ENCODE measurements at regions not wholly inside any gene's neighbourhood (a gene's known extent, or its start where the extent isn't known, plus 50 kb on each side); places are given as distances from the start of the nearest gene placed in this dataset.
"Not testable (repeated sequence)": the region's sequence is repeated elsewhere in the genome, so short reads cannot be mapped to it uniquely, and the experiment has no call there.

GRCh38 chr5:103377638-103378037 lies 119.1 kb downstream of the MACIR start:
- not testable (repeated sequence) for DNase-seq (ENCODE audit: low read depth)

GRCh38 chr5:103375863-103376591 lies 117.5 kb downstream of the MACIR start:
- no peak for DNase-seq (ENCODE audit: low read depth)

- peak; percentile 32 for DNase-seq (ENCODE audit: low read depth)
Observed at GRCh38 chr5:103375350-103375749, 116.8 kb downstream of the MACIR start.

- no peak for DNase-seq (ENCODE audit: low read depth)
Observed at GRCh38 chr5:103374473-103374963, 116.0 kb downstream of the MACIR start.

GRCh38 chr5:103373597-103374472 lies 115.3 kb downstream of the MACIR start:
- peak; percentile 6 for DNase-seq (ENCODE audit: low read depth)

- DNase-seq (ENCODE audit: low read depth): peak; percentile 11
Observed at GRCh38 chr5:103371046-103371607, 112.6 kb downstream of the MACIR start.

- DNase-seq (ENCODE audit: low read depth): no peak
Observed at GRCh38 chr5:103369125-103370120, 110.9 kb downstream of the MACIR start.

GRCh38 chr5:103367702-103368101 lies 109.1 kb downstream of the MACIR start:
- no peak for DNase-seq (ENCODE audit: low read depth)

GRCh38 chr5:103366918-103367549 lies 108.5 kb downstream of the MACIR start:
- DNase-seq (ENCODE audit: low read depth): no peak

- DNase-seq (ENCODE audit: low read depth): peak; percentile 26
Observed at GRCh38 chr5:103364074-103364473, 105.5 kb downstream of the MACIR start.

GRCh38 chr5:103362211-103362610 lies 103.6 kb downstream of the MACIR start:
- DNase-seq (ENCODE audit: low read depth): peak; percentile 63

GRCh38 chr5:103360475-103360874 lies 101.9 kb downstream of the MACIR start:
- DNase-seq (ENCODE audit: low read depth): no peak

GRCh38 chr5:103358305-103358995 lies 99.9 kb downstream of the MACIR start:
- no peak for DNase-seq (ENCODE audit: low read depth)

- DNase-seq (ENCODE audit: low read depth): no peak
Observed at GRCh38 chr5:103357636-103358035, 99.1 kb downstream of the MACIR start.

- no peak for DNase-seq (ENCODE audit: low read depth)
Observed at GRCh38 chr5:103356350-103357091, 98.0 kb downstream of the MACIR start.

- DNase-seq (ENCODE audit: low read depth): no peak
Observed at GRCh38 chr5:103355579-103355978, 97.0 kb downstream of the MACIR start.

GRCh38 chr5:103354446-103354845 lies 95.9 kb downstream of the MACIR start:
- DNase-seq (ENCODE audit: low read depth): no peak

GRCh38 chr5:103353581-103353980 lies 95.0 kb downstream of the MACIR start:
- DNase-seq (ENCODE audit: low read depth): no peak

- peak; percentile 45 for DNase-seq (ENCODE audit: low read depth)
Observed at GRCh38 chr5:103347716-103348423, 89.3 kb downstream of the MACIR start.

All from renal cortical epithelial cell (primary cell).